Sigmoid colon (tissue), 6 donors: ENCODE measurements at regions not wholly inside any gene's neighbourhood (a gene's known extent, or its start where the extent isn't known, plus 50 kb on each side); places are given as distances from the start of the nearest gene placed in this dataset.
"Not testable (repeated sequence)": the region's sequence is repeated elsewhere in the genome, so short reads cannot be mapped to it uniquely, and the experiment has no call there.

Experiments
- DNase-seq: peaks from one replicate; pipeline ENCODE4 v3.0.0-alpha.2; 2019
- H3K27ac ChIP-seq, 4 donors: fragments of 200-600 bp; sonication (generic); one replicate each; pipeline ENCODE4 v1.5.1; 2016 to 2019; ENCODE audit warnings: mild to moderate bottlenecking in 1 of 4
- H3K27me3 ChIP-seq, 3 donors: fragments of 200-600 bp; sonication (generic); one replicate each; pipeline ENCODE4 v1.5.1; 2019; ENCODE audit warnings: mild to moderate bottlenecking in 1 of 3
- H3K36me3 ChIP-seq, 4 donors: fragments of 200-600 bp; sonication (generic); one replicate each; pipeline ENCODE4 v1.5.1; 2016 to 2019
- H3K4me1 ChIP-seq, 4 donors: fragments of 200-600 bp; sonication (generic); one replicate each; pipeline ENCODE4 v1.5.1; 2017 to 2019
- H3K4me3 ChIP-seq, 4 donors: fragments of 200-600 bp; sonication (generic); one replicate each; pipeline ENCODE4 v1.5.1; 2017 to 2019; ENCODE audit warnings: mild to moderate bottlenecking in 2 of 4, moderate library complexity in 1 of 4
- H3K9me3 ChIP-seq, 4 donors: fragments of 200-600 bp in 3 of 4; sonication (generic) in 3 of 4; one replicate each; pipeline versions ENCODE4 v1.5.1 to v1.6.1; 2013 to 2019
- POLR2AphosphoS5 ChIP-seq, 4 donors: sonication (generic); formaldehyde crosslinking; IDR thresholded peaks; one replicate each; pipeline ENCODE4 v1.6.1; 2017; ENCODE audit warnings: antibody characterized with exemption in 4 of 4
- WGBS, 2 donors: extraction: QIAGEN DNeasy Blood & Tissue Kit; methylation state at CpG; one replicate each; pipeline ENCODE4 v1.1.7; 2013; 5-methylcytosine and 5-hydroxymethylcytosine counted together
- intact Hi-C: fragments of 100-400 bp; cut with DNase I; formaldehyde crosslinking; loops from one replicate; pipeline ENCODE4 v1.15.1; 2023
- small RNA-seq, 3 donors: library from RNA; depleted of rRNA; stranded (forward); fragments of <200 nt; gene quantifications; one replicate each; pipeline ENCODE3, GENCODE V24; 2016
- donor health status: healthy with polysubstance abuse.
- donor health status: healthy.

DNA sequence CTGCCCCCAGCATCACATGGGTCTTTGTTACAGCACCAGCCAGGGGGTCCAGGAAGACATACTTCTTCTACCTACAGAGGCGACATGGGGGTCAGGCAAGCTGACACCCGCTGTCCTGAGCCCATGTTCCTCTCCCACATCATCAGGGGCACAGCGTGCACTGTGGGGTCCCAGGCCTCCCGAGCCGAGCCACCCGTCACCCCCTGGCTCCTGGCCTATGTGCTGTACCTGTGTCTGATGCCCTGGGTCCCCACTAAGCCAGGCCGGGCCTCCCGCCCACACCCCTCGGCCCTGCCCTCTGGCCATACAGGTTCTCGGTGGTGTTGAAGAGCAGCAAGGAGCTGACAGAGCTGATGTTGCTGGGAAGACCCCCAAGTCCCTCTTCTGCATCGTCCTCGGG is 434.2 kb downstream of the OR4F29 start:
- H3K4me1 ChIP-seq, H3K27me3 ChIP-seq, H3K9me3 ChIP-seq, H3K4me3 ChIP-seq, H3K27ac ChIP-seq, H3K36me3 ChIP-seq, intact Hi-C loops: not testable (repeated sequence)
- 97% methylated on average over 8 of the region's 12 CpGs for WGBS, 2 donors
- DNase-seq: peak; percentile 67
- peak in 1 of 4 donors; percentile 21 for TF ChIP-seq POLR2AphosphoS5 (IDR thresholded peaks at IDR 0.05)

DNA sequence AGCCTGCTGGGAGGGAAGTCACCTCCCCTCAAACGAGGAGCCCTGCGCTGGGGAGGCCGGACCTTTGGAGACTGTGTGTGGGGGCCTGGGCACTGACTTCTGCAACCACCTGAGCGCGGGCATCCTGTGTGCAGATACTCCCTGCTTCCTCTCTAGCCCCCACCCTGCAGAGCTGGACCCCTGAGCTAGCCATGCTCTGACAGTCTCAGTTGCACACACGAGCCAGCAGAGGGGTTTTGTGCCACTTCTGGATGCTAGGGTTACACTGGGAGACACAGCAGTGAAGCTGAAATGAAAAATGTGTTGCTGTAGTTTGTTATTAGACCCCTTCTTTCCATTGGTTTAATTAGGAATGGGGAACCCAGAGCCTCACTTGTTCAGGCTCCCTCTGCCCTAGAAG is 435.5 kb downstream of the OR4F29 start:
- DNase-seq: not testable (repeated sequence)
- WGBS, 2 donors: 87 to 91% methylated on average over 5 to 6 of the region's 6 CpGs

DNA sequence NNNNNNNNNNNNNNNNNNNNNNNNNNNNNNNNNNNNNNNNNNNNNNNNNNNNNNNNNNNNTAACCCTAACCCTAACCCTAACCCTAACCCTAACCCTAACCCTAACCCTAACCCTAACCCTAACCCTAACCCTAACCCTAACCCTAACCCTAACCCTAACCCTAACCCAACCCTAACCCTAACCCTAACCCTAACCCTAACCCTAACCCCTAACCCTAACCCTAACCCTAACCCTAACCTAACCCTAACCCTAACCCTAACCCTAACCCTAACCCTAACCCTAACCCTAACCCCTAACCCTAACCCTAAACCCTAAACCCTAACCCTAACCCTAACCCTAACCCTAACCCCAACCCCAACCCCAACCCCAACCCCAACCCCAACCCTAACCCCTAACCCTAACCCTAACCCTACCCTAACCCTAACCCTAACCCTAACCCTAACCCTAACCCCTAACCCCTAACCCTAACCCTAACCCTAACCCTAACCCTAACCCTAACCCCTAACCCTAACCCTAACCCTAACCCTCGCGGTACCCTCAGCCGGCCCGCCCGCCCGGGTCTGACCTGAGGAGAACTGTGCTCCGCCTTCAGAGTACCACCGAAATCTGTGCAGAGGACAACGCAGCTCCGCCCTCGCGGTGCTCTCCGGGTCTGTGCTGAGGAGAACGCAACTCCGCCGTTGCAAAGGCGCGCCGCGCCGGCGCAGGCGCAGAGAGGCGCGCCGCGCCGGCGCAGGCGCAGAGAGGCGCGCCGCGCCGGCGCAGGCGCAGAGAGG is 441.3 kb downstream of the OR4F29 start:
- H3K9me3 ChIP-seq, H3K4me1 ChIP-seq, H3K36me3 ChIP-seq, H3K27me3 ChIP-seq, H3K27ac ChIP-seq, intact Hi-C loops, H3K4me3 ChIP-seq: not testable (repeated sequence)
- 61 to 76% methylated on average over 28 to 37 of the region's 37 CpGs for WGBS, 2 donors
- peak; percentile 62 for DNase-seq

More for the DNA sequence above, 435.5 kb downstream of the OR4F29 start:
- H3K27me3 ChIP-seq, H3K27ac ChIP-seq, H3K4me1 ChIP-seq, intact Hi-C loops, H3K36me3 ChIP-seq, H3K4me3 ChIP-seq, H3K9me3 ChIP-seq: not testable (repeated sequence)

Small RNA genes in the stretch of these regions (small RNA-seq; reads per million reads assigned to genes)
- gene AL627309.7 (0 reads per million in 3 donors), gene MIR6859-1 (0 reads per million in 3 donors), gene MIR6859-2 (0 reads per million in 3 donors), gene RNU6-1100P (0 reads per million in 3 donors)
